SK-N-SH (cell line): ENCODE measurements at regions not wholly inside any gene's neighbourhood (a gene's known extent, or its start where the extent isn't known, plus 50 kb on each side); places are given as distances from the start of the nearest gene placed in this dataset.

Experiments
- CTCF ChIA-PET: fragments of 300-600, 350-600 bp; formaldehyde crosslinking; extraction: SDS; loops from one replicate; lab custom pipeline; 2021; lab: Yijun Ruan, JAX
- POLR2A ChIA-PET: fragments of 350-600 bp; sonication (Branson Sonifier 250); formaldehyde crosslinking; extraction: SDS; loops from one replicate; lab custom pipeline; 2020; ENCODE audit warnings: antibody characterized with exemption, inconsistent platforms; lab: Yijun Ruan, JAX
- DNase-seq: peaks from one replicate; pipeline ENCODE4 v3.0.0; 2012
- H2AFZ ChIP-seq: fragments of 200-600 bp; sonication (generic); 2 replicates; pipeline ENCODE4 v1.8.1; 2016; ENCODE audit warnings: antibody characterized with exemption, mild to moderate bottlenecking, low read depth
- H3F3A ChIP-seq: fragments of 200-600 bp; sonication (generic); replicated peaks from 2 replicates; pipeline ENCODE3; 2016; ENCODE audit warnings: antibody characterized with exemption, mild to moderate bottlenecking; ENCODE audit not compliant: insufficient read depth
- H3K27ac ChIP-seq, 2 experiments: fragments of 200-500 bp in 1 of 2; fragments of 200-600 bp in 1 of 2; sonication (Bioruptor generic) in 1 of 2; sonication (generic), shearing (Covaris generic) in 1 of 2; 2 replicates each; pipeline versions ENCODE4 v1.5.1 to v1.6.1; 2014 to 2016; ENCODE audit warnings: low read depth in 2 of 2, inconsistent platforms in 1 of 2, low read length in 1 of 2, mild to moderate bottlenecking in 1 of 2, mixed read lengths in 1 of 2
- H3K27me3 ChIP-seq: fragments of 200-600 bp; sonication (generic), shearing (Covaris generic); 2 replicates; pipeline ENCODE4 v1.6.1; 2016; ENCODE audit warnings: mixed run types; ENCODE audit not compliant: insufficient read depth
- H3K36me3 ChIP-seq, 2 experiments: fragments of 200-500 bp in 1 of 2; fragments of 200-600 bp in 1 of 2; sonication (Bioruptor generic) in 1 of 2; sonication (generic) in 1 of 2; replicated peaks in 1 of 2; 2 replicates each; pipeline versions ENCODE3 to v1.5.1; 2014 to 2016; ENCODE audit warnings: low read length in 1 of 2, mild to moderate bottlenecking in 1 of 2; ENCODE audit not compliant: insufficient read depth in 2 of 2, control insufficient read depth in 1 of 2
- H3K4me1 ChIP-seq, 2 experiments: fragments of 200-500 bp in 1 of 2; fragments of 200-600 bp in 1 of 2; sonication (Bioruptor generic) in 1 of 2; sonication (generic), shearing (Covaris generic) in 1 of 2; 2 replicates each; pipeline versions ENCODE4 v1.5.1 to v1.6.1; 2014 to 2016; ENCODE audit warnings: low read depth in 1 of 2, low read length in 1 of 2, mixed run types in 1 of 2; ENCODE audit not compliant: insufficient read depth in 2 of 2, control insufficient read depth in 1 of 2
- H3K4me2 ChIP-seq: fragments of 200-600 bp; sonication (generic), shearing (Covaris generic); 2 replicates; pipeline ENCODE4 v1.6.1; 2017; ENCODE audit warnings: mixed run types
- H3K4me3 ChIP-seq, 2 experiments: fragments of 200-500 bp in 1 of 2; fragments of 200-600 bp in 1 of 2; sonication (Bioruptor generic) in 1 of 2; sonication (generic), shearing (Covaris generic) in 1 of 2; 2 replicates each; pipeline versions ENCODE4 v1.5.1 to v1.8.1; 2014 to 2016; ENCODE audit warnings: low read depth in 2 of 2, inconsistent platforms in 1 of 2, low read length in 1 of 2, mild to moderate bottlenecking in 1 of 2, mixed read lengths in 1 of 2, moderate library complexity in 1 of 2
- H3K79me2 ChIP-seq: fragments of 200-600 bp; sonication (generic); 2 replicates; pipeline ENCODE4 v1.8.1; 2017; ENCODE audit warnings: mild to moderate bottlenecking; ENCODE audit not compliant: insufficient read depth
- H3K9ac ChIP-seq: fragments of 200-600 bp; sonication (generic); 2 replicates; pipeline ENCODE4 v1.6.1; 2017; ENCODE audit warnings: mixed run types
- H3K9me2 ChIP-seq: fragments of 200-600 bp; sonication (generic); 2 replicates; pipeline ENCODE4 v1.6.1; 2017; ENCODE audit warnings: mixed run types
- H3K9me3 ChIP-seq: fragments of 200-600 bp; sonication (generic); 2 replicates; pipeline ENCODE4 v1.6.1; 2017; ENCODE audit warnings: mixed run types, mild to moderate bottlenecking, moderate library complexity
- H4K20me1 ChIP-seq: fragments of 200-600 bp; sonication (generic); 2 replicates; pipeline ENCODE4 v1.6.1; 2017; ENCODE audit warnings: mild to moderate bottlenecking, mixed run types; ENCODE audit not compliant: insufficient read depth
- EP300 ChIP-seq, 2 experiments: IDR thresholded peaks; 2 replicates each; pipeline versions ENCODE4 v1.4.0 to v1.6.1; 2012; ENCODE audit warnings: borderline replicate concordance in 1 of 2, low read depth in 1 of 2, low read length in 1 of 2
- FOXM1 ChIP-seq: IDR thresholded peaks from 2 replicates; pipeline ENCODE4 v1.4.0; 2012; ENCODE audit warnings: low read depth, mild to moderate bottlenecking
- GABPA ChIP-seq: IDR thresholded peaks from 2 replicates; pipeline ENCODE4 v1.4.0; 2012; ENCODE audit warnings: low read depth, mild to moderate bottlenecking
- GATA2 ChIP-seq: sonication (generic); formaldehyde crosslinking; IDR thresholded peaks from 2 replicates; pipeline ENCODE4 v1.5.0; 2020; ENCODE audit warnings: mild to moderate bottlenecking, missing genetic modification reagents
- JUND ChIP-seq: IDR thresholded peaks from 2 replicates; pipeline ENCODE4 v1.4.0; 2012
- MXI1 ChIP-seq: IDR thresholded peaks from 2 replicates; pipeline ENCODE4 v1.6.1; 2012; ENCODE audit warnings: mild to moderate bottlenecking, low read depth, low read length, improper control_type of control experiment
- NFIC ChIP-seq: IDR thresholded peaks from 2 replicates; pipeline ENCODE4 v1.4.0; 2012; ENCODE audit warnings: borderline replicate concordance
- NRF1 ChIP-seq: IDR thresholded peaks from 2 replicates; pipeline ENCODE4 v1.6.1; 2012; ENCODE audit warnings: low read depth, mild to moderate bottlenecking, low read length
- POLR2AphosphoS5 ChIP-seq: IDR thresholded peaks from 2 replicates; pipeline ENCODE4 v1.6.1; 2012; ENCODE audit warnings: low read depth, low read length
- RCOR1 ChIP-seq: fragments of 150-350 bp; IDR thresholded peaks from 2 replicates; pipeline ENCODE4 v1.6.1; 2017; ENCODE audit warnings: antibody characterized with exemption, low read length
- RFX5 ChIP-seq: IDR thresholded peaks from 2 replicates; pipeline ENCODE4 v1.6.1; 2012; ENCODE audit warnings: mild to moderate bottlenecking, improper control_type of control experiment, low read length
- SIN3A ChIP-seq: IDR thresholded peaks from 2 replicates; pipeline ENCODE4 v1.6.1; 2012; ENCODE audit warnings: low read depth, mild to moderate bottlenecking, low read length, moderate library complexity, borderline replicate concordance
- TCF12 ChIP-seq: IDR thresholded peaks from 2 replicates; pipeline ENCODE4 v1.4.0; 2012
- TEAD4 ChIP-seq: IDR thresholded peaks from 2 replicates; pipeline ENCODE4 v1.4.0; 2012; ENCODE audit warnings: mild to moderate bottlenecking, borderline replicate concordance; ENCODE audit not compliant: insufficient read depth
- WGBS: methylation state at CpG from one replicate; pipeline ENCODE4 v1.1.6; 2017; ENCODE audit warnings: low lambda C conversion rate; 5-methylcytosine and 5-hydroxymethylcytosine counted together
- TF ChIP-seq, protein P1 (sequence below): fragments of 150-350 bp; IDR thresholded peaks from 2 replicates; pipeline ENCODE4 v1.6.1; 2017; ENCODE audit warnings: antibody characterized with exemption, low read length, low read depth, borderline replicate concordance

DNA sequence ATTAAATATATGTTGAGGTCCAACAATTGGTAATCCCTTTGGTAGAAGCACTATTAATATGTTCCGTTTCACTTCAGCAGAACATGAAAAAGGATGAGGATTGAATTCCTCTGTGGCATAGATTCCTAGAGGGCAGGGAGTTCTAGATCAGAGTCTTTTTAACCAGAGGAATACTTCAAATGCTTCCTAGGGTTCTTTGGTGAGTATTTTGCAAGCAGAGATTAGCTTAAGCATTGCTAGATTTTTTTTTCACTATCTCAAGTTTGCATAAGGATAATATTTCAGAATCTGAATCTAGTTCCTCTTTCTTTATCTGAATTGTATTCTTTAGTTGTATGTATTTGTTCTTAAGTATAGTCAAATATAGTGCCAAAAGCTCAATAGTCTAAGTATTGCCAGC, 116.6 kb upstream of the ADAMTSL1 start:
- H3K4me1 ChIP-seq, result no peaks in the 10 kb centered on the region
- no peak overlapping the region for H3K27ac ChIP-seq
- CTCF ChIA-PET, result interaction anchor here (0.6 to 1.1 kb wide), 2 partner anchors 85 to 1100 kb away, joined by 3 read pairs; no protein-coding TSS in a partner anchor
- peaks cover 15% of the 10 kb centered on the region for H3F3A ChIP-seq
- DNase-seq, result no peak
- POLR2A ChIA-PET, result no interaction called here
- WGBS, result 84% methylated on average over 1 of the region's 1 CpG
- no peaks in the 10 kb centered on the region for H3K9me3 ChIP-seq
- no peaks in the 10 kb centered on the region for H3K9me2 ChIP-seq
- no peaks in the 10 kb centered on the region for H3K27me3 ChIP-seq
- no peaks in the 10 kb centered on the region for H4K20me1 ChIP-seq
- TF ChIP-seq NRF1 (no peak), TEAD4 (no peak), GABPA (no peak), FOXM1 (no peak), RFX5 (no peak), MXI1 (no peak), RCOR1 (no peak)
- no peak overlapping the region for H3K4me3 ChIP-seq
- no peak overlapping the region for H3K4me2 ChIP-seq
- H3K36me3 ChIP-seq, result no peaks in the 10 kb centered on the region
- no peak overlapping the region for H3K9ac ChIP-seq
- no peak overlapping the region for H2AFZ ChIP-seq
- no peaks in the 10 kb centered on the region for H3K79me2 ChIP-seq

DNA sequence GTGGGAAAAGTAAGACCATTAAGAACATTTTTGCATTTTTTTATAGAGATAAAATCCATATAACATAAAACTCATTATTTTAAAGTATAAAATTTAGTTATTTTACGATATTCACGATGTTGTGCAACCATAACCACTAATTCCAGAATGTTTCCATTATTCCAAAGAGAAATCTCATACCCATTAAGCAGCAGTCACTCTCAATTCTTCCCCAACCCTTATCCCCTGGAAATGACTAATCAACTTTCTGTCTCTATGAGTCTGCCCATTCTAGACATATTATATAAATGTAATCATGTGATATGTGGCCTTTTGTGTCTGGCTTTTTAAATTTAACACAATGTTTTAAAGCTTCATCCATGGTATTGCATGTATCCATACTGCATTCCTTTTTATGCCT, 115.6 kb upstream of the ADAMTSL1 start:
- H3K9ac ChIP-seq, result no peak overlapping the region
- H4K20me1 ChIP-seq, result no peaks in the 10 kb centered on the region
- H3K9me2 ChIP-seq, result no peaks in the 10 kb centered on the region
- no peak for DNase-seq
- no peak for TF ChIP-seq TCF12
- TF ChIP-seq, all 33 proteins: peak for 0
- WGBS, result 69% methylated on average over 2 of the region's 2 CpGs
- H3K27me3 ChIP-seq, result no peaks in the 10 kb centered on the region
- no peak overlapping the region for H3K4me3 ChIP-seq
- no peaks in the 10 kb centered on the region for H3K9me3 ChIP-seq
- H3K4me2 ChIP-seq, result no peak overlapping the region; the same call in 1 of the 2 replicates
- H2AFZ ChIP-seq, result no peak overlapping the region
- ChIA-PET POLR2A (no interaction called here), CTCF (no interaction called here)
- H3F3A ChIP-seq, result peaks cover 15% of the 10 kb centered on the region
- no peaks in the 10 kb centered on the region for H3K79me2 ChIP-seq
- no peaks in the 10 kb centered on the region for H3K36me3 ChIP-seq
- peak overlapping the region in 1 of 2 experiments; percentile 83; a peak in 2 of 4 replicates for H3K27ac ChIP-seq
- H3K4me1 ChIP-seq, result peaks cover 0 to 8% of the 10 kb centered on the region in 2 experiments; a peak in 2 of 4 replicates

DNA sequence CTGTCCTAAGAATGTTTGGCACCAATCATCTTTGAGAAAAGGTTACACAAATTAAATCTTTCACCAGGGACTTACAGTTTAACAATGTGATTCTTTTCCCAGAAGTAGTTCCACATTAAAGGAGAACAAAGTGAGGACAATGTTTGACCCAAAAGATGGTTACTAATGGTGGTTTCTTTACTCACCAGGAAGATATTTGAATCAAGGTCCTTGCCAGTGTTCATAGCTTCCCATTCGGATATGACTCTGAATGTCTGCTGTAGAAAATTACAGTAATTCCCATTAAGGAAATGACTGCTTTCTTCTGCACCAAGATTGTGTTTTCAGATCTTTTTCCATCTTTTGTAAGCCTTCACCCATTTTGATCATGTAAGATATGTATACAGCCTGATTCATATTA, 114.6 kb upstream of the ADAMTSL1 start:
- 12% methylated on average over 1 of the region's 1 CpG for WGBS
- no peaks in the 10 kb centered on the region for H3K9me3 ChIP-seq
- no peaks in the 10 kb centered on the region for H3K9me2 ChIP-seq
- CTCF ChIA-PET, result no interaction called here
- H4K20me1 ChIP-seq, result no peaks in the 10 kb centered on the region
- H3K79me2 ChIP-seq, result no peaks in the 10 kb centered on the region
- DNase-seq, result no peak
- TF ChIP-seq EP300 (IDR thresholded peaks at IDR 0.05; ENCODE audit: borderline replicate concordance in 1 of 2, low read depth in 1 of 2, low read length in 1 of 2), result peak in 1 of 2 experiments; percentile 41; a peak in 1 of 4 replicates
- TF ChIP-seq GATA2 (CRISPR knock-in tag), result no peak
- TF ChIP-seq, protein P1, sequence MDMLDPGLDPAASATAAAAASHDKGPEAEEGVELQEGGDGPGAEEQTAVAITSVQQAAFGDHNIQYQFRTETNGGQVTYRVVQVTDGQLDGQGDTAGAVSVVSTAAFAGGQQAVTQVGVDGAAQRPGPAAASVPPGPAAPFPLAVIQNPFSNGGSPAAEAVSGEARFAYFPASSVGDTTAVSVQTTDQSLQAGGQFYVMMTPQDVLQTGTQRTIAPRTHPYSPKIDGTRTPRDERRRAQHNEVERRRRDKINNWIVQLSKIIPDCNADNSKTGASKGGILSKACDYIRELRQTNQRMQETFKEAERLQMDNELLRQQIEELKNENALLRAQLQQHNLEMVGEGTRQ, result no peak
- TF ChIP-seq POLR2AphosphoS5, result no peak
- TF ChIP-seq SIN3A, result no peak
- 0 out of 2 replicates have a peak, but pooled peaks have one; percentile 23 for TF ChIP-seq JUND
- TF ChIP-seq NFIC, result peak; percentile 4; the same call in 1 of the 2 replicates
- H3K4me3 ChIP-seq, result no peak overlapping the region
- peak overlapping the region; percentile 28; the same call in 1 of the 2 replicates for H3K9ac ChIP-seq
- H3K27ac ChIP-seq, result peak overlapping the region in 1 of 2 experiments; percentile 83; a peak in 2 of 4 replicates
- peaks cover 15% of the 10 kb centered on the region for H3F3A ChIP-seq
- H3K27me3 ChIP-seq, result no peaks in the 10 kb centered on the region
- H3K4me1 ChIP-seq, result peaks cover 0 to 15% of the 10 kb centered on the region in 2 experiments; a peak in 3 of 4 replicates
- H3K36me3 ChIP-seq, result no peaks in the 10 kb centered on the region
- POLR2A ChIA-PET, result no interaction called here
- peak overlapping the region; percentile 12; the same call in 1 of the 2 replicates for H3K4me2 ChIP-seq
- peak overlapping the region; percentile 28; the same call in 1 of the 2 replicates for H2AFZ ChIP-seq
